ENCODE measurements at regions not wholly inside any gene's neighbourhood (a gene's known extent, or its start where the extent isn't known, plus 50 kb on each side); places are given as distances from the start of the nearest gene placed in this dataset.
"Not testable (repeated sequence)": the region's sequence is repeated elsewhere in the genome, so short reads cannot be mapped to it uniquely, and the experiment has no call there.

DNA sequence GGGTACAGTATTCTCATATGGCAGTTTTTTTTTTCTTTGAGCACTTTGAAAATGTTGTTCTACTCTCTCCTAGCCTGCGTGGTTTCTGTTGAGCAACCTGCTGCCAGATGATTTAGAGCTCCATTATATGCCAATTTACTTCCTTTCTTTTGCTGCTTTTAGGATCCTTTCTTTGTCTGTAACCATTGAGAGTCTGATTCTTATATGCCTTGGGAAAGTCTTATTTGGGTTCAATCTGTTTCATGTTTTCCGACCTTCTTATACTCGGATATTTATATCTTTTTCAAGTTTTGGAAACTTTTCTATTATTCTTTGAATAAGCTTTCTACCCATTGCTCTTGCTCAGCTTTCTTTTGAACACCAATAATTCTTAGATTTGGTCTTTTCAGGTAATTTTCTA is 138.1 kb upstream of the RAG2 start:
- no peak for DNase-seq

DNA sequence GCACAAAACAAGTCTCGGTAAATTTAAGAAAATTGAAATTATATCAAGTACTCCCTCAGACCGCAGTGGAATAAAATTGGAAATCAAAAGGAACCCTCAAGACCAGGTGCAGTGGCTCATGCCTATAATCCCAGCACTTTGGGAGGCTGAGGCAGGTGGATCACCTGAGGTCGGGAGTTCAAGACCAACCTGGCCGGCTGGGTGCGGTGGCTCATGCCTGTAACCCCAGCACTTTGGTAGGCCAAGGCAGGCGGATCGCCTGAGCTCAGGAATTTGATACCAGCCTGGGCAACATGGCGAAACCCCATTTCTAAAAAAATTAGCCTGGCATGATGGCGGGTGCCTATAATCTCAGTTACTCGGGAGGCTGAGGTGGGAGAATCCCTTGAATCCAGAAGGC is 135.7 kb upstream of the RAG2 start:
- DNase-seq = not testable (repeated sequence)

DNA sequence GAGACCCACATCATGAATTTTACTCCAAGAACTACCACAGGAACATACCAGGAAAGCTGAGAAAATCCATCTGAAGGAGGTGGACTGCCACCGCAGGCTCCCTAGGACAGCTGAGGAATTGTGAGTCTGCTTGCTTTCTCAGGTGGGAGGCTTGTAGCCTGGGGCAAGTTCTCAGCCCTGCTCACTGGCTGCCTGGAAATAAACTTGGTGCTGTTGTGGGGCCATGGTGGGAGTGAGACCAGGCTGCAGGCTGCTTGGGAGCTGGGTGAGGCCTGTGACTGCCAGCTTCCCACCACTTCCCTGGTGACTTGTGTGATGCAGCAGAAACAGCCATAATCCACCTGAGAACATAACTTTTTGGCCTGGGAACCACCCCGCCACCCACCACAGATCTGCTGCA is 132.7 kb upstream of the RAG2 start:
- DNase-seq = no peak

DNA sequence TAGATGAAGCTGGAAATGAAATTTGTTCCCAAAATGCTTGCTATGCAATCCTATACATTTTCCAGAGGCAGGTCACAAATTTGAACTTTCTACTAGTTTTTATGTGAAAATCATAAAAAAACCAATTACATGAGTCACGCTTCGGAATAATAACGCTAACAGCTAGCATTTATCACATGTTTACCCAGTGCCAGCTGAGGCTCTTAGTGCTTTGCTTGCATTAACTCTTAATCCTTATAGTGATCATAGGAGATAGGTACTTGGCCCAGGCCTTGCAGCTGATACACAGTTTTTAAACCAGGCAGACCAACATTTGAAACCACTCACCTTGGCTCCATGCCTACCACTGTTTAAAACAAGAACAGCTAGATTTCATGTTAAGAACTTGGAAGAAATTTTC is 131.8 kb upstream of the RAG2 start:
- no peak for DNase-seq

DNA sequence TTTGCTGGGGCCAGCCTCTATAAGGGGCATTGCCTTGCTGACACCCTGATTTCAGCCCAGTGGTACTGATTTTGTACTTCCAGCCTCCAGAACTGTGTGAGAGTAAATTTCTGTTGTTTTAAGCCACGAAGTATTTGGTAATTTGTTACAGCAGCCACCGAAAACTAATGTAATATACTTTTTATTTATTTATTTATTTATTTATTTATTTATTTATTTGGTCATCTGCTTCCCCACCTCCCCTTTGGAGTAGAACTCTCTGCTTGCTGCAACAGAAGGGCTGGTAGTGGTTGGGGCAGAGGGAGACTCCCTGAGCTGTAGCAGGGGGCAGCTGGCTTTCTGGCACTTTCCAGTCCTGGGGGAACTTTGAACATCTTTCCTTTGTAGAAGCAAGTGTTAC is 128.4 kb upstream of the RAG2 start:
- DNase-seq = no peak

DNA sequence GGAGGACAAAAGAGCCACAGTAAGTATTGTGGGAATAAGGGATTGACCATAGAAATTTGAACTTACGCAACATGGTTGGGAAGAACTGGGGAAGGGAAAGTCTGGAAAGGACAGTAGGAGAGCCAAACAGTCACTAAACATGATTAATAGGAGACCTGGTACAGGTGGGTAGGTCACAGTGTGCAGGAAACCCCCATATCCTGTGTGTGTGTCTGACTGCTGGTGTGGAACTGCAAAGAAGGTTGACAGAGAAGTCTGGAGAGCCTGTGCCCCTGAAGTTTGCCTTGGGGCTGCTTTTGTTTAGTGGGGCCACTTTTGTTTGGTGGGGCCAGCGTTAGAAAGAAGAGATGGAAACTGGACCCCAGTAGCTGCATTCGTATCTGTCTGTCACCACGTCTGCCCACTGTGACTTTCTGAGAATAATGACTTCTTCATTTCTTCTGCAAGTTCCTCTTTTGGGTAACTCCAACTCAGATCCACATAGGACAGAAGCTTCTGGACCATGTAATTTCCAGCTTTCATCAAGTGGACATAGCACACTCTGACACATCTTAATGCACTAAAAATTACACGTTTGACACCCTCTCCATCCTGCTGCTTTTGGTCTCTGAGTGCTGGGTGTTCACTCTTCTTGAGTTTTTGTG is 126.8 kb upstream of the RAG2 start:
- no peak for DNase-seq

DNA sequence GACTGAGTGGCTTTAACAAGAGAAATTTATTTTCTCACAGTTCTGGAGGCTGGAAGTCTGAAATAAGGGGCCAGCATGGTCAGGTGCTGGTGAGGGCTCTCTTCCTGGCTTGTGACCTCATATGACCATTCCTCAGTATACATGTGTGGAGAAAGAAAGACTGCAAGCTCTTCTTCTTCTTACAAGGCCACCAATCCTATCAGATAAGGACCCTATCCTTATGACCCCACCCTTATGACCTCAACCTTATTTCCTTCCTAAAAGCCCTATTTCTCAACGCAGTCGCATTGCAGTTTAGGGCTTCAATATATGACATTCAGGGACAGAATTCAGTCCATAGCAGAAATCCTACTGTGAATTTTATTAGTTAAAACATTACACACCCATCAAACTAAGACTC is 124.4 kb upstream of the RAG2 start:
- DNase-seq = no peak

DNA sequence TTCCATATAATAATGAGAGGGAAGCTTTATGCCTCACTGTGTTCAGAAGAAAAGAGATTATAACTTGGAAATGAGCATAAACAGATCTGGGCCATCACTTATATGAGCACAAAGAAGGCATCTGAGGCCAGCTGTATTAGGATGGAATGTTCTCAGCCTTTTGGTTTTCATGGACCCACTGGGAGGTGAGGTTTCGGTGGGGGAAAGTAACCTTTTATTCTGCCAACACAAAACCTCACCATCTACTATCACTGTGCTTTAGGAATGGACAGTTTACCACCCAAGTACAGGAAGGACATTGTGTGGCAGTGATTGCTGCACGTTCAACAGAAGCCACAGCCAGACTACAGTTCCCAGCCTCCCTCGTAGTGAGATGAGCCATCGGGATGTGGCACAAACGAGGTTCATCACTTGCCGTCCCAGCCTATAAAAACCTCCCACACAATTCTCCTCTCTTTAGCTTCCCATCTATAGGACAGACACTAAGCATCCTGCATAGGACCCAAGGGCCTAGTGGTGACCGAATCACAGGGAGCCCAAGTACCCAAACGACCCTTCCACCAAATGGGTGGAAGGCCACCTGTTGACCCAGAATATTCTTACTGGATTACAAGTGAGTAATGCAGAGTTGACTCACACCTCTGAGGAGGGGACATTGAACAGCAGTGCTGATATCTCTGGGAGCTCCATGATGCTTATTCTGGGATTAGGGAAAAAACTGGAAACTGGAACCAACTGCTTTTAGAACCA is 121.5 kb upstream of the RAG2 start:
- no peak for DNase-seq

DNA sequence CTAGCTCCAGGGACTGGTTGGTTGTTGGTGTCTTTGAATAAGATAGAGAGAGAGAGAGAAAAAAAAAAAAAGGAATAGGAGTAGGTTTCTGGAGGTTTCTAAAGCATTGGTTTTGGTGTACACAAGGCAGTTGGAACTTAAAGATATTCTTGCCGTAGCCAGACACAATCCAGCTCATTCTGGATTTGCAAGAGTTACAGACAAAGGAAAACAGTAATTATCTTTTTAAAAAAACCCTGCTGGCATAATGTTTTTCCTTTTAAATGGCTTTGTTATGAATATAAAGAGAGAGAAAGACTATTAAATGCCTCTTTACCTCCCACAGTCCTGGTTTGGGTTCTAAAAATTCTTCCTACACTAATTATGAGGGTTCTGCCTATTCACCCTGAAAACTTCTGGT is 120.4 kb upstream of the RAG2 start:
- no peak for DNase-seq

DNA sequence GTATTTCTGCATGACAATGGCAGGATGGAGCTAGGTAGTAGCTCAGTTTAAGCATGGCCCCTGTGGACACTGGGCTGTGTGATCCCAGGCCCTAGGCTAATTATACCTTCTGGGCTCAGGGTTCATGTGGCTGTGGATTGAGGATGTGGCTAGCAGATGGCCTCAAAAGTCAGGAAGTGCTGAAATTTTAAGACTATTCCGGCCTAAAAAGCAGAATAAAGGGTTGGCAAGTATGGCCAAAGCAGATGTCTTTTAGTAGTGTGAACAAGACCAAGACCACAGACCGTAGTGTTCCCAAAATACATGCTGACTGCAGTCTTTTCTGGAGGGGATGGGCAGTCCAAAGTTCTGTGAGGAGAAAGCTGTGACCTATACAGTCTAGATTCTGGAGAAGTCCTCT is 115.7 kb upstream of the RAG2 start:
- no peak for DNase-seq

DNA sequence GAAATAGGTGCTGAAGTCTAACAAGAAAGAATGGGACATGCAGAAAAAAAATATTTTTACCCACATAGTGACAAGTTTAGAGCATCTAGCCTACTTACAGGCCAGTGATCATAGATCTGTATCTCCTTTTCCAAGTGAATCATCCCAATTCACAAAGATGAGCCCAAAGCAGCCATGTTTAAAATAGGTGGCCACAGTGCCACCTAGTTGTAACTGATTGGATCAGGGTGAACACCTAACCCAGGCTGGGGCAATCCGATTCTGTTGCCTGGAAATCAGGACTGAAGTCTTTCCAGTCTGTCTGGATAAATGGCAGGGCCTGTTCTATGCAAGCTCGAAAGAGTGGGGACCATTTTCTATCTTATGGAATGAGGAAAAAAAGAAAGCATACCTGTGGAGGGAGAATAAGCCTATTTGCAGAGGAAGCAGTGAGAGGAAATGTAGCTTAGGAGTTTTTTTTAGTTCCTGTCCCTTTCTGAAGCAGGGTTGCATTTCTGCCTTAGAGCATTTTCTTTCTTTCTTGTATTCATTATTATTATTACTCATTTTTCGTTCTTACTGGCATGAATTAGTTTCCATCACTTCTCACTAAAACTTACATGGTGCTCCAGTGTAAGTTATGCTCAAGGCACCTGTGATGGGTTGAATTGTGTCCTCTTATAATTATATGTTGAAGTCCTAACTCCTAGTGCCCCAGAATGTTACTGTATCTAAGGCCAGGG is 113.2 kb upstream of the RAG2 start:
- peak in 1 of 2 experiments; percentile 10 for DNase-seq

Measured in NCI-H524 (cell line).